GM12864 (cell line): ENCODE measurements at regions not wholly inside any gene's neighbourhood (a gene's known extent, or its start where the extent isn't known, plus 50 kb on each side); places are given as distances from the start of the nearest gene placed in this dataset.

Experiments used
- DNase-seq: peaks from one replicate; pipeline ENCODE4 v3.0.0-alpha.2; 2011; ENCODE audit warnings: low read depth
- H3K4me3 ChIP-seq: 2 replicates; pipeline ENCODE4 v1.5.1; 2011; ENCODE audit warnings: mild to moderate bottlenecking, low read depth, low read length, control low read depth
- TF ChIP-seq, protein P1 (sequence below): IDR thresholded peaks from 2 replicates; pipeline ENCODE4 v1.5.1; 2011; ENCODE audit warnings: low read depth, mild to moderate bottlenecking, moderate library complexity, low read length, control low read depth, inconsistent platforms; ENCODE audit errors: missing control alignments

DNA sequence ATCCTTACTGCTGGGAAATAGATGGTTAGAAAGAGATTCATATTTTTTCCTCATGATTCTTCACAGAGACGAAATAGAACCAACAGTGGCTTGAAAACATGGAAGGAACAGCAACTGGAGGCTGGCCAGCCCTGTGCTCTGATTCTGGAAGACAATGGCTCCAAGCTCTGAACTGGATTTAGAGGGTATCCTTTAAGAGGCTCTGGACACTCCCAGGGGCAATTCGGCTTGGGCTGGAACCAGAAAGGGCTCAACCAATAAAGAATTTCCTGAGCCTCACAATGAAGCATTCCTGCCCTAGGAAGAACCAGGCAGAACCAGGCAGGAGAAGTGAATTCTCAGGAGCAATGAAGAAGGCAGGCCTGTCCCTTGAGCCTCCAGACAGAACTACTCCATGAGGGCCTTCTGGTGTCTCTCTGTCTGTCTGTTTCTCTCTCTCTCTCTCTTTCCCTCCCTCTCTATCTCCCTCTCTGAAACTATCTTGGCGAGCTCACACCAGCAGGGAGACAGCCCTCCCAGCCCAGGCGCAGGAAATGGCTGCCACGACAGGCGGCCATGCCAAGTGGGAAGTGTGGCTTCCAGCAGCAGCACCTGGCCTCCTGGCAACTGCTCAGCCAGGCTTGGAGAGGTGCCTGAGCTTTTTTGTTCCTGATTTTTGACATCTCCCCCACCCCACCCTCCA, 93.3 kb downstream of the RCN1 start:
- no peak for DNase-seq

DNA sequence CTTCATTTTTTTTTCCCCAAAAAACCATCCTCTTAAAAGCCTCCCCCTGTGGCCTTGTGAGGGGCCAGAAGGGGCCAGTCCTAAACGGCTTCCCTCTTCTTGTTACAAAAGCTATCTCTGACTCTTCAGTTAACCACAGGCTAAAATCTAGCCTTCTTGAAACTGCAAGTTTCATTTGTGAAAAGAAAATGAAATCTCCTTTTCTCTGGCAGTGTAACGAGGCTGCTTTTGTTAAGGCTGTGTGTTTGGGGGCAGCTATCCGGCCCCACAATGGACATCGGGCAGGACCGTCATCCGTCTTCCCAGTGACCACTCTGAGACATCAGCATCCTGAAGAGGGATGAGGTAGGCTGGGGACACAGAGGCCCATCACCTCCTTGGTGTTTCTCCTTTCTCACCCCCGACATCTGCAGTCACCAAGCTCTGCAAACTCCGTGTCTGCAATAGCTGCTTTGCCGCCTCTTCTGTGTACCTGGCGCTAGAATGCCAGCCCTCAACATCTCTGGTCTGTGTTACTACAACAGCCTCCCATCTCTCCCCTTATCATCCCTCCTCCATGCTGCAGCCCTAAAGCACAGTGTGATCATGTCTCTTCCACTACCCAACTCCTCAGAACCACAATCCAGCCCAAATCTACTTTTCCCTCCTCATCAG, 94.0 kb downstream of the RCN1 start:
- TF ChIP-seq, protein P1, sequence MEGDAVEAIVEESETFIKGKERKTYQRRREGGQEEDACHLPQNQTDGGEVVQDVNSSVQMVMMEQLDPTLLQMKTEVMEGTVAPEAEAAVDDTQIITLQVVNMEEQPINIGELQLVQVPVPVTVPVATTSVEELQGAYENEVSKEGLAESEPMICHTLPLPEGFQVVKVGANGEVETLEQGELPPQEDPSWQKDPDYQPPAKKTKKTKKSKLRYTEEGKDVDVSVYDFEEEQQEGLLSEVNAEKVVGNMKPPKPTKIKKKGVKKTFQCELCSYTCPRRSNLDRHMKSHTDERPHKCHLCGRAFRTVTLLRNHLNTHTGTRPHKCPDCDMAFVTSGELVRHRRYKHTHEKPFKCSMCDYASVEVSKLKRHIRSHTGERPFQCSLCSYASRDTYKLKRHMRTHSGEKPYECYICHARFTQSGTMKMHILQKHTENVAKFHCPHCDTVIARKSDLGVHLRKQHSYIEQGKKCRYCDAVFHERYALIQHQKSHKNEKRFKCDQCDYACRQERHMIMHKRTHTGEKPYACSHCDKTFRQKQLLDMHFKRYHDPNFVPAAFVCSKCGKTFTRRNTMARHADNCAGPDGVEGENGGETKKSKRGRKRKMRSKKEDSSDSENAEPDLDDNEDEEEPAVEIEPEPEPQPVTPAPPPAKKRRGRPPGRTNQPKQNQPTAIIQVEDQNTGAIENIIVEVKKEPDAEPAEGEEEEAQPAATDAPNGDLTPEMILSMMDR: no peak
- no peak overlapping the region for H3K4me3 ChIP-seq
- peak; percentile 16 for DNase-seq

More for the DNA sequence above, 93.3 kb downstream of the RCN1 start:
- no peak overlapping the region for H3K4me3 ChIP-seq
- TF ChIP-seq, protein P1: no peak

- DNase-seq: no peak
- H3K4me3 ChIP-seq: no peak overlapping the region
- TF ChIP-seq, protein P1: no peak
Observed at GRCh38 chr11:32186118-32186517, 95.2 kb downstream of the RCN1 start.

- H3K4me3 ChIP-seq: no peak overlapping the region
- TF ChIP-seq, protein P1: no peak
- no peak for DNase-seq
Observed at GRCh38 chr11:32187111-32187510, 96.2 kb downstream of the RCN1 start.

- TF ChIP-seq, protein P1: peak; percentile 23
- DNase-seq: no peak
- H3K4me3 ChIP-seq: no peak overlapping the region
Observed at GRCh38 chr11:32188785-32189184, 97.9 kb downstream of the RCN1 start.

DNA sequence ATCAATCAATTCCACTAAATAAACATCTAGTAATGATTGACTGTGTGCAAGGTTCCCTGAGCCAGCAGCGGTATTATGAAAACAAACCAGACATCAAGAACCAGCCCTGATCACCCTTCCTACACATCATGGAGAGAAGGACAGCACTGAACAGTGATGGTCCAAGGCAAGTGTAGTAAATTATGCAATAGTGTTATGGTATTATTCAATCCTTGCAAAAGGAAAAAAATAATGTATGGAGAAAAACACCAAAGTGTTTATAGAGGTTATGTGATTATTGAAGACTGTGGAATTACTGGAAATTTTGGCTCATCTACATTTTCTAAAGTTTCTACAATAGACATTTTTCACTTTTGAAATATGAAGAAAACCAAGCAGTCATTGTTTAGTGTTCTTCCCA, 105.3 kb downstream of the RCN1 start:
- no peak for DNase-seq
- H3K4me3 ChIP-seq: no peak overlapping the region
- TF ChIP-seq, protein P1: no peak

DNA sequence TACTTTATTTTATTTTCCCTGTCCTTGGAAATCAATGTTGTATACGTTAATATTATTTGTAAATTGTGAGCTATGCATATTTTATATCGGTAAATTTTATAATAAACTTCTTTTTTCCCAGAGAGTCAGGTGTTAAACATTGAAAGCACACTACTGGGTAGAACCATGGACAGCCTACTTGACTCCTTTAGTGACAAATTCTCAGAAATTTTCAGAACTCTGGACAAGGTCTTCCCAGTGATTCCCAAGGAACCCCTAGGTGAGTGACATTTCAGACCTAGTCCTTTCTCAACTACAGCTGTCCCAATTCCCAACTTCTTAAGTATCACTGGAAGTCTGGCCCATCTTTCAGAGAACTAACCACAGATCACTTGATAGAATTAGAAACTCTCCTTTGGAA, 107.2 kb downstream of the RCN1 start:
- TF ChIP-seq, protein P1: no peak
- no peak overlapping the region for H3K4me3 ChIP-seq
- DNase-seq: no peak
